GM23338 (cell line): ENCODE measurements at regions not wholly inside any gene's neighbourhood (a gene's known extent, or its start where the extent isn't known, plus 50 kb on each side); places are given as distances from the start of the nearest gene placed in this dataset.

Source experiments
- CREB1 ChIP-seq: fragments of 250-450 bp; sonication (Bioruptor Pico); IDR thresholded peaks from 2 replicates; pipeline ENCODE4 v1.5.0; 2020; ENCODE audit warnings: low read depth, mild to moderate bottlenecking, moderate library complexity
- ETS1 ChIP-seq: IDR thresholded peaks from 2 replicates; pipeline ENCODE4 v1.6.1; 2016; ENCODE audit warnings: antibody characterized with exemption
- EZH2 ChIP-seq: fragments of 200-600 bp; sonication (generic); IDR thresholded peaks from one replicate; pipeline ENCODE4 v1.8.0; 2017; ENCODE audit warnings: antibody characterized with exemption, mild to moderate bottlenecking, low read depth; ENCODE audit not compliant: unreplicated experiment
- EZH2phosphoT487 ChIP-seq: fragments of 200-600 bp; sonication (generic); IDR thresholded peaks from one replicate; pipeline ENCODE4 v1.8.1; 2018; ENCODE audit warnings: antibody characterized with exemption; ENCODE audit not compliant: unreplicated experiment
- JUNB ChIP-seq: IDR thresholded peaks from one replicate; pipeline ENCODE4 v1.6.1; 2016; ENCODE audit warnings: antibody characterized with exemption; ENCODE audit not compliant: unreplicated experiment
- POLR2AphosphoS5 ChIP-seq: IDR thresholded peaks from 2 replicates; pipeline ENCODE4 v1.6.1; 2016; ENCODE audit warnings: antibody characterized with exemption, low read depth
- STAT1 ChIP-seq: IDR thresholded peaks from one replicate; pipeline ENCODE4 v1.6.1; 2016; ENCODE audit warnings: antibody characterized with exemption; ENCODE audit not compliant: unreplicated experiment
- ZNF114 ChIP-seq: fragments of 250-450 bp; sonication (Bioruptor Pico); IDR thresholded peaks from 2 replicates; pipeline ENCODE4 v1.5.0; 2020; ENCODE audit warnings: mild to moderate bottlenecking, moderate library complexity
- ZNF331 ChIP-seq: fragments of 250-450 bp; sonication (Bioruptor Pico); IDR thresholded peaks from 2 replicates; pipeline ENCODE4 v1.5.0; 2020; ENCODE audit warnings: low read depth, mild to moderate bottlenecking, moderate library complexity
- TF ChIP-seq, protein P1 (sequence below), 2 experiments: fragments of 200-600 bp in 1 of 2; sonication (generic) in 1 of 2; conservative IDR thresholded peaks; 2 replicates each; pipeline versions ENCODE4 v1.5.1 to v1.6.1; 2016 to 2017; ENCODE audit warnings: antibody characterized with exemption in 2 of 2, low read depth in 2 of 2, mild to moderate bottlenecking in 2 of 2, moderate library complexity in 1 of 2
- TF ChIP-seq, protein P2 (sequence below): IDR thresholded peaks from one replicate; pipeline ENCODE4 v1.6.1; 2018; ENCODE audit warnings: antibody characterized with exemption; ENCODE audit not compliant: unreplicated experiment

GRCh38 chr13:48158290-48158689 lies 63.4 kb upstream of the MED4 start:
- TF ChIP-seq, protein P1, sequence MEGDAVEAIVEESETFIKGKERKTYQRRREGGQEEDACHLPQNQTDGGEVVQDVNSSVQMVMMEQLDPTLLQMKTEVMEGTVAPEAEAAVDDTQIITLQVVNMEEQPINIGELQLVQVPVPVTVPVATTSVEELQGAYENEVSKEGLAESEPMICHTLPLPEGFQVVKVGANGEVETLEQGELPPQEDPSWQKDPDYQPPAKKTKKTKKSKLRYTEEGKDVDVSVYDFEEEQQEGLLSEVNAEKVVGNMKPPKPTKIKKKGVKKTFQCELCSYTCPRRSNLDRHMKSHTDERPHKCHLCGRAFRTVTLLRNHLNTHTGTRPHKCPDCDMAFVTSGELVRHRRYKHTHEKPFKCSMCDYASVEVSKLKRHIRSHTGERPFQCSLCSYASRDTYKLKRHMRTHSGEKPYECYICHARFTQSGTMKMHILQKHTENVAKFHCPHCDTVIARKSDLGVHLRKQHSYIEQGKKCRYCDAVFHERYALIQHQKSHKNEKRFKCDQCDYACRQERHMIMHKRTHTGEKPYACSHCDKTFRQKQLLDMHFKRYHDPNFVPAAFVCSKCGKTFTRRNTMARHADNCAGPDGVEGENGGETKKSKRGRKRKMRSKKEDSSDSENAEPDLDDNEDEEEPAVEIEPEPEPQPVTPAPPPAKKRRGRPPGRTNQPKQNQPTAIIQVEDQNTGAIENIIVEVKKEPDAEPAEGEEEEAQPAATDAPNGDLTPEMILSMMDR (conservative IDR thresholded peaks at IDR 0.05; ENCODE audit: low read depth in 2 of 2) = no peak
- no peak for TF ChIP-seq EZH2
- TF ChIP-seq CREB1 (CRISPR knock-in tag) = no peak
- no peak for TF ChIP-seq POLR2AphosphoS5
- TF ChIP-seq, protein P2, sequence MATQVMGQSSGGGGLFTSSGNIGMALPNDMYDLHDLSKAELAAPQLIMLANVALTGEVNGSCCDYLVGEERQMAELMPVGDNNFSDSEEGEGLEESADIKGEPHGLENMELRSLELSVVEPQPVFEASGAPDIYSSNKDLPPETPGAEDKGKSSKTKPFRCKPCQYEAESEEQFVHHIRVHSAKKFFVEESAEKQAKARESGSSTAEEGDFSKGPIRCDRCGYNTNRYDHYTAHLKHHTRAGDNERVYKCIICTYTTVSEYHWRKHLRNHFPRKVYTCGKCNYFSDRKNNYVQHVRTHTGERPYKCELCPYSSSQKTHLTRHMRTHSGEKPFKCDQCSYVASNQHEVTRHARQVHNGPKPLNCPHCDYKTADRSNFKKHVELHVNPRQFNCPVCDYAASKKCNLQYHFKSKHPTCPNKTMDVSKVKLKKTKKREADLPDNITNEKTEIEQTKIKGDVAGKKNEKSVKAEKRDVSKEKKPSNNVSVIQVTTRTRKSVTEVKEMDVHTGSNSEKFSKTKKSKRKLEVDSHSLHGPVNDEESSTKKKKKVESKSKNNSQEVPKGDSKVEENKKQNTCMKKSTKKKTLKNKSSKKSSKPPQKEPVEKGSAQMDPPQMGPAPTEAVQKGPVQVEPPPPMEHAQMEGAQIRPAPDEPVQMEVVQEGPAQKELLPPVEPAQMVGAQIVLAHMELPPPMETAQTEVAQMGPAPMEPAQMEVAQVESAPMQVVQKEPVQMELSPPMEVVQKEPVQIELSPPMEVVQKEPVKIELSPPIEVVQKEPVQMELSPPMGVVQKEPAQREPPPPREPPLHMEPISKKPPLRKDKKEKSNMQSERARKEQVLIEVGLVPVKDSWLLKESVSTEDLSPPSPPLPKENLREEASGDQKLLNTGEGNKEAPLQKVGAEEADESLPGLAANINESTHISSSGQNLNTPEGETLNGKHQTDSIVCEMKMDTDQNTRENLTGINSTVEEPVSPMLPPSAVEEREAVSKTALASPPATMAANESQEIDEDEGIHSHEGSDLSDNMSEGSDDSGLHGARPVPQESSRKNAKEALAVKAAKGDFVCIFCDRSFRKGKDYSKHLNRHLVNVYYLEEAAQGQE = no peak
- no peak for TF ChIP-seq EZH2phosphoT487
- no peak for TF ChIP-seq ETS1
- no peak for TF ChIP-seq STAT1
- TF ChIP-seq ZNF331 = no peak
- TF ChIP-seq JUNB = no peak
- TF ChIP-seq ZNF114 (CRISPR knock-in tag) = no peak
